ENCODE measurements at regions not wholly inside any gene's neighbourhood (a gene's known extent, or its start where the extent isn't known, plus 50 kb on each side); places are given as distances from the start of the nearest gene placed in this dataset.

- Mint-ChIP-seq H3K4me3 (no peak overlapping the region), H3K27ac (no peak overlapping the region), H3K27me3 (ENCODE audit: insufficient read depth) (peaks cover 2% of the 10 kb centered on the region), H3K4me1 (no peaks in the 10 kb centered on the region), H3K9me3 (peaks cover 41% of the 10 kb centered on the region), H3K36me3 (ENCODE audit: low read depth) (peaks cover 9% of the 10 kb centered on the region)
- H3K4me1 ChIP-seq (ENCODE audit: control insufficient read depth, insufficient read depth, low read length): no peaks in the 10 kb centered on the region
- no peak overlapping the region for H3K9ac ChIP-seq (ENCODE audit: extremely low read depth, low read length, poor library complexity, severe bottlenecking)
- no peak for DNase-seq
- no peaks in the 10 kb centered on the region for H3K27me3 ChIP-seq (ENCODE audit: control insufficient read depth, insufficient read depth, low read length, poor library complexity, severe bottlenecking)
- H3K36me3 ChIP-seq (ENCODE audit: control insufficient read depth, insufficient read depth, low read length): no peaks in the 10 kb centered on the region
- peak overlapping the region; percentile 55 for H3K27ac ChIP-seq (ENCODE audit: low read depth, low read length)
- no peak overlapping the region for H3K4me3 ChIP-seq (ENCODE audit: low read length)
- H3K9me3 ChIP-seq (ENCODE audit: control insufficient read depth, low read length): peaks cover 29% of the 10 kb centered on the region
- 82 to 93% methylated on average over 4 of the region's 4 CpGs for WGBS, 2 experiments (ENCODE audit: insufficient coverage in 1 of 2, insufficient read length in 1 of 2)
- no peak for TF ChIP-seq CTCF (conservative IDR thresholded peaks at IDR 0.05)
These were observed 323.7 kb downstream of the HHIPL2 start for GRCh38 chr1:222224156-222224555.

- DNase-seq: no peak
- H3K27ac Mint-ChIP-seq: no peak overlapping the region
- H3K36me3 ChIP-seq (ENCODE audit: control insufficient read depth, insufficient read depth, low read length): no peaks in the 10 kb centered on the region
- no peak overlapping the region for H3K4me3 ChIP-seq (ENCODE audit: low read length)
- H3K9me3 Mint-ChIP-seq: peaks cover 42% of the 10 kb centered on the region
- H3K27ac ChIP-seq (ENCODE audit: low read depth, low read length): peak overlapping the region; percentile 62
- peaks cover 32% of the 10 kb centered on the region for H3K9me3 ChIP-seq (ENCODE audit: control insufficient read depth, low read length)
- no peak overlapping the region for H3K9ac ChIP-seq (ENCODE audit: extremely low read depth, low read length, poor library complexity, severe bottlenecking)
- 86% methylated on average over 1 of the region's 1 CpG; no CpG with 5 or more reads in 1 of the 2 experiments for WGBS, 2 experiments (ENCODE audit: insufficient coverage in 1 of 2, insufficient read length in 1 of 2)
- no peaks in the 10 kb centered on the region for H3K4me1 Mint-ChIP-seq
- H3K27me3 Mint-ChIP-seq (ENCODE audit: insufficient read depth): peaks cover 2% of the 10 kb centered on the region
- TF ChIP-seq CTCF (conservative IDR thresholded peaks at IDR 0.05): no peak
- no peak overlapping the region for H3K4me3 Mint-ChIP-seq
- H3K4me1 ChIP-seq (ENCODE audit: control insufficient read depth, insufficient read depth, low read length): no peaks in the 10 kb centered on the region
- peaks cover 9% of the 10 kb centered on the region for H3K36me3 Mint-ChIP-seq (ENCODE audit: low read depth)
- H3K27me3 ChIP-seq (ENCODE audit: control insufficient read depth, insufficient read depth, low read length, poor library complexity, severe bottlenecking): no peaks in the 10 kb centered on the region
These were observed 324.9 kb downstream of the HHIPL2 start for GRCh38 chr1:222223010-222223409.

DNA sequence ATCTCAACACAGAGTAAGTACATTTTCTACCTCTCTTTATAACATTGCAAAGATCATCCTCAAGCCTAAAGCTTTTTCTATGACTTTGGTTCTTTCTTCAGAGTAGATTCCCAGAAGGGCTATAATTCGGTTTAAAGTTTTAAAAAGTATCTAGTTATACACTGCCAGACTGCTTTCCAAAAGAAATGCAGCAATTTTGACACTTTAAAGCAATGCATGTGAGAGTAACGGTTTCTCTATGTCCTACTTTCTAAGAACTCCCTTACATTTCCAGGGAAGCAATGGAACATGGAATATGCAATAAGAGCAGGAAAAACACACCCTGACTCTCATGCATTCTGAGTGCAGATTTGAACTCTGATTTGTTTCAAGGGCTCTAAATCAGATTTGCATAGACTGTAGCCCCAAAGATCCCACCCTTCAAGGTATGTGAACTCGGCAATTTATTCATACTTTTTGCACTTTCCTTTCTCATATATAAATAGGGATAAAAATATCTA is 331.6 kb downstream of the HHIPL2 start:
- no peak overlapping the region for H3K4me3 ChIP-seq (ENCODE audit: low read length)
- Mint-ChIP-seq H3K27me3 (ENCODE audit: insufficient read depth) (no peaks in the 10 kb centered on the region), H3K4me3 (no peak overlapping the region), H3K4me1 (no peaks in the 10 kb centered on the region), H3K9me3 (peaks cover 26% of the 10 kb centered on the region), H3K27ac (no peak overlapping the region), H3K36me3 (ENCODE audit: low read depth) (peaks cover 8% of the 10 kb centered on the region)
- no peak overlapping the region for H3K27ac ChIP-seq (ENCODE audit: low read depth, low read length)
- H3K27me3 ChIP-seq (ENCODE audit: control insufficient read depth, insufficient read depth, low read length, poor library complexity, severe bottlenecking): no peaks in the 10 kb centered on the region
- 96 to 100% methylated on average over 2 to 3 of the region's 3 CpGs for WGBS, 2 experiments (ENCODE audit: insufficient coverage in 1 of 2, insufficient read length in 1 of 2)
- DNase-seq: no peak
- H3K4me1 ChIP-seq (ENCODE audit: control insufficient read depth, insufficient read depth, low read length): no peaks in the 10 kb centered on the region
- no peaks in the 10 kb centered on the region for H3K36me3 ChIP-seq (ENCODE audit: control insufficient read depth, insufficient read depth, low read length)
- H3K9me3 ChIP-seq (ENCODE audit: control insufficient read depth, low read length): peaks cover 21% of the 10 kb centered on the region
- no peak overlapping the region for H3K9ac ChIP-seq (ENCODE audit: extremely low read depth, low read length, poor library complexity, severe bottlenecking)
- TF ChIP-seq CTCF (conservative IDR thresholded peaks at IDR 0.05): no peak
